ENCODE measurements at regions not wholly inside any gene's neighbourhood (a gene's known extent, or its start where the extent isn't known, plus 50 kb on each side); places are given as distances from the start of the nearest gene placed in this dataset.

GRCh38 chr3:118761291-118761606 lies 273.4 kb downstream of the IGSF11 start (continued):
- TF ChIP-seq ZNF318 (IDR thresholded peaks at IDR 0.05; ENCODE audit: borderline replicate concordance in 1 of 2, low read depth in 1 of 2) (no peak), PTBP1 (IDR thresholded peaks at IDR 0.05; ENCODE audit: low read depth, low read length) (no peak), SREBF1 (IDR thresholded peaks at IDR 0.05; ENCODE audit: borderline replicate concordance, low read depth, low read length) (no peak), ZNF668 (CRISPR knock-in tag; IDR thresholded peaks at IDR 0.05) (no peak)

Measured in K562 (cell line).